ENCODE measurements at regions not wholly inside any gene's neighbourhood (a gene's known extent, or its start where the extent isn't known, plus 50 kb on each side); places are given as distances from the start of the nearest gene placed in this dataset.

DNA sequence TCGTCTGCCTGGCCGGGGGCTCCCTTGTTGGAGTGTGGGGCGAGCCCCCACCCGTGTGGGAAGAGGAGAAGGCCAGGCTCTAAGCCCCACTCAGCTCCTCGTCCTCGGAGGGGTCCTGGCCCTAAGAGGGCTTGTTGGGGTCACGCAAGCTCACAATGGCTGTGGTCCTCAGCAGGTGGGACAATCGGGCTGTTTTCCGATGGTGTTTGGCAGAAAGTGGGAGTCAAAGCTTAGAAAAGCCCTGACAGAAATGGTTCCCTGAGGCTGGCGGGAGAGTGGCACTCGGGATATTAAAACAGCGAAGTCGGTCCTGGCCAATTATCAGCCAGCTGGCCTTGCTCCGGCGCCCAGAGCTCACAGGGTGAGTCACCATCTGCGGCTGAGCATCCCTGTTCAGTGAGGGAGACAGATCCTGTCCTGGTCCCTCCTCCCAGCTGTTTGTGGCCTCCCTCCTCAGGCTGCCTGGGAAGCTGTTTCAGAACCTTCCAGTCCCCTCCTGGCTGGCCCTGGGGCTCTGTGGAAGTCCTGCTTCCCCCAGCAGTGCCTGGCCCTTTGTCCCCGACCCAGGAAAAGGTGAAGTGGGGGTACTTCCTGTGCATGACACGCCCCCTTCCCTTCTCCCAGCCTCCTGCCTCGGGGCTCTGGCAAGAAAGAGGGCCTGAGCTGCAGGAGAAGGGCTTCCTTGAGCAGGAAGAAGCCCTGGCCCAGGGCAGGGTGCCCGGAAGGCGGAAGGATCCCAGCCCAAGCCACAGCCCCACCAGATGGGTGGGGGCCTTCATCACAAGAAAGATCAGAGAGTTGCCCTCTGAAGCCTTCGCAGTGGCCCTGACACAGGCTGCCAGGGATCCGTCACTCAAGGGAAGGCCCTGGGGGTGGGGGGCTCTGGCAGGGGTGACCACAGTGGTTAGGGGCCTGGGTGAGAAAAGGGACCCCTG lies 53.6 kb upstream of the BHLHE23 start:
- Mint-ChIP-seq H3K4me1 (no peaks in the 10 kb centered on the region), H3K27ac (no peak overlapping the region), H3K4me3 (no peak overlapping the region), H3K36me3 (ENCODE audit: low read depth) (no peaks in the 10 kb centered on the region), H3K27me3 (peaks cover 15% of the 10 kb centered on the region), H3K9me3 (no peaks in the 10 kb centered on the region)
- ATAC-seq (replicated peaks): no peak

DNA sequence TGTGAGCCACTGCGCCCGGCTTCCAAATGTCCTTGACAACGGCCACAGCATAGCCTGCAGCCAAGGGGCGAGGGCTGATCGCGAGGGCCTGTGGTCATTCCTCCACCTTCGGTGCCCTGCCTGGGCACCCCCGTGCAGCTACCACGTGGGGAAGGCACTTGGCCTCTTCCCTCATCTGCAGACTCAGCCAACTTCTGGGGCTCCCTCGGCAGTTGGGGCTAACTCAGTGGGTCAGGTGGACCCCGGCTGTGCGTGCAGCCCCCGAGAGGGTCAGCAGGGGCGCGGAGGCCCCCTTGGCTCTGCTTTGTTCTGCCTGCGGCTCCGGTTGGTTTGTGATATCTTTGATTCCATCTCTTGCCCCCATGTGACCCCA lies 52.9 kb upstream of the BHLHE23 start:
- H3K4me1 Mint-ChIP-seq: no peaks in the 10 kb centered on the region
- ATAC-seq (replicated peaks): no peak
- peaks cover 15% of the 10 kb centered on the region for H3K27me3 Mint-ChIP-seq
- H3K36me3 Mint-ChIP-seq (ENCODE audit: low read depth): no peaks in the 10 kb centered on the region
- no peak overlapping the region for H3K4me3 Mint-ChIP-seq
- no peak overlapping the region for H3K27ac Mint-ChIP-seq
- no peaks in the 10 kb centered on the region for H3K9me3 Mint-ChIP-seq

DNA sequence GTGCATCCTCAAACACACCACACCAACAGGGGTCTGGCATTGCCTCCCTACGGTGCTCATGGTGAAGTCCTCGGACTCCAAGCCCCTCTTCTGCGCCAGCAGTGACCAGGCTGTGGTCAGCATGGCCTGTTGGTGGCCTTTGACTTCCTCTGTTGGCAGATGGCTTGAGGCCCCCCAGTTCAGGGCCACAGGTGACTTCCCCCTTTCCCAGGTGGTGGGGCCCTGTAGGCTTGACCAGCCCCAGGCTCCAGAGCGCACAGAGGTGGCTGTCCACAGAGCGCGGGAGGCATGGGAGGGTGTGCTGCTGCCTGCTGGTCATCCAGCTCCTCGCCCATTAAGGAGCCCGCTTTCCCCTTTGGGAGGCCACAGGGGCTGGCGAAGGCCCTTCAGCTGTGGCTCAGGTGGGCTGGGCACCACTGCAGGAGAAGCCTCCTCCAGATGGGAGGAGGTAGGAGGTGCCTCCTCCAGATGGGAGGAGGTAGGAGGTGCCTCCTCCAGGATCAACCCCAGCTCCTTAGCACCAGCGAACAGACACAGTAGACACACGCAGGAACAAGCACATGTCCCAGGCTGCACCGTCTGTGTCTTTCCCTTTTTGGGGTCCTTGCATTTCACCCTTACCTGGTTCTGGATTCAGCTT lies 52.1 kb upstream of the BHLHE23 start:
- H3K9me3 Mint-ChIP-seq: no peaks in the 10 kb centered on the region
- H3K27ac Mint-ChIP-seq: no peak overlapping the region
- no peak for ATAC-seq (replicated peaks)
- peaks cover 15% of the 10 kb centered on the region for H3K27me3 Mint-ChIP-seq
- H3K36me3 Mint-ChIP-seq (ENCODE audit: low read depth): no peaks in the 10 kb centered on the region
- H3K4me3 Mint-ChIP-seq: no peak overlapping the region
- no peaks in the 10 kb centered on the region for H3K4me1 Mint-ChIP-seq

DNA sequence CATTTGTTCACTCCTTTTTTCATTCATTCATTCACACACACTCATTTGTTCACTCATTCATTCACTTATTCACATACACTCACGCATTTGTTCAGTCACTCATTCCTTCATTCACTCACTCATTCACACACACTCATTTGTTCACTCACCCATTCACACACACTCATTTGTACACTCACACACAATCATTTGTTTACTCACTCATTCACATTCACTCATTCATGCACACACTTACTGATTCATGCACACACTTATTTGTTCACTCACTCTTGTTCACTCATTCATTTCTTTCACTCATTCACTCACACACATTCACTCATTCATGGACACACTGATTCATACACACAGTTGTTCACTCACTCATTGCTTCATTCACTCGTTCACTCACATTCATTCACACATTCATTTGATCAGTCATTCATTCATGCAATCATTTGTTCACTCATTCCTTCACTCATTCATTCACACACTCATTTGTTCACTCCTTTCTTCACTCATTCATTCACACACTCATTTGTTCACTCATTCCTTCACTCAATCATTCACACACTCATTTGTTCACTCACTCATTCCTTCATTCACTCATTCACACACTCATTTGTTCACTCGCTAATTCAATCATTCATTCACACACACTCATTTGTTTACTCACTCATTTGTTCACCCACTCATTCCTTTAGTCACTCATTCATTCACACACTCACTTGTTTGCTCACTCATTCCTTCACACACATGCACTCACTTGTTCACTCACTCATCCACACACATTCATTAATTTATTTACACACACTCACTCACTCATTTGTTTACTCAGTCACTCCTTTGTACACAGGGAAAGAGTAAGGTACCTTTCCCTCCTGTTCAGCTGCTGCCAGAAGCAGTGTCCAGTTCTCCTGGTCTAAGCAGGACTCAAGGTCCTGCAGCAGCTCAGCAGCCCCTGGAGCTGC lies 50.7 kb upstream of the BHLHE23 start:
- Mint-ChIP-seq H3K9me3 (no peaks in the 10 kb centered on the region), H3K36me3 (ENCODE audit: low read depth) (no peaks in the 10 kb centered on the region), H3K27me3 (peaks cover 13% of the 10 kb centered on the region), H3K4me3 (no peak overlapping the region), H3K27ac (no peak overlapping the region), H3K4me1 (no peaks in the 10 kb centered on the region)
- ATAC-seq (replicated peaks): no peak

DNA sequence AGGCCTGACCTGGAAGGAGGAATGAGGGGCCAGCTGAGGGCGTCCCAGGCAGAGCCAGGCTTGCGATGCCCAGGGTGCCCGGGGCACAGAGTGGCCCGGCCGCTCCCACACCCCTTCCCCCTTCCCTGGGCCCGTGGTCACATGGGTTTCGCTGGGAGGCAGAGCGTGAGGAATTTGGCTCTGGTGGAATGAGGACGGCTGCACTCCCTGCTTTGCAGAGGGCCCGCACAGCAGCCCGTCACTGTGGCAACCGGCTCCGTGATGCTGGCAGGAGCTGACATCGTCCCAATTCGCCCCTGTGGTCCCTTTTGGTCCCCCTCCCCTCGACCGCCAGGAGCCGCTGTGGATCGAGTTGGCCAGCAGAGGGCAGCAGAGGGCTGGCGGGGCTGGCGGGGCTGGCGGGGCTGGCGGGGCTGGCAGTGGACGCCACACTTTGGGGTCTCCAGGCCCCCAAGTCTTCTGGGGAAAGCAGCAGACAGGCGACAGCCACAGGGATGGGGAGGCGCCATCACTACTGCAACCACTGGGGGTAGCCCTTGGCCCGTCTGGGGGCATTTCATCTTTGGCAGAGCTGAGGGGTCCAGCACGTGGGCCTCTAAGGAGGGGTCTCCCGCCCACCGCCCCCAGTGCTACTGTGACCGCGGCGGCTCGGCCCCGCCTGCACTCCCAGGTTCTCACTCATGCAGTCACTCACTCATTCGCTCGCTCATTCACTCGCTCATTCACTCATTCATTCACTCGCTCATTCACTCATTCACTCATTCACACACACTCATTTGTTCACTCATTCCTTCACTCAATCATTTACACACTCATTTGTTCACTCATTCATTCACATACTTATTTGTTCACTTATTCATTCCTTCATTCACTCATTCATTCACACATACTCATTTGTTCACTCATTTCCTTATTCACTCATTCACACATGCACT lies 49.7 kb upstream of the BHLHE23 start:
- no peak overlapping the region for H3K4me3 Mint-ChIP-seq
- H3K36me3 Mint-ChIP-seq (ENCODE audit: low read depth): no peaks in the 10 kb centered on the region
- no peaks in the 10 kb centered on the region for H3K9me3 Mint-ChIP-seq
- no peaks in the 10 kb centered on the region for H3K4me1 Mint-ChIP-seq
- H3K27me3 Mint-ChIP-seq: peaks cover 16% of the 10 kb centered on the region
- H3K27ac Mint-ChIP-seq: no peak overlapping the region
- peak; percentile 52 for ATAC-seq (replicated peaks)

Measured in activated T-helper 17 cell treated with anti-CD3 and anti-CD28 coated beads, Interleukin-2, amount 50 U/mL, for 72 hours (primary cell).